ENCODE measurements at regions not wholly inside any gene's neighbourhood (a gene's known extent, or its start where the extent isn't known, plus 50 kb on each side); places are given as distances from the start of the nearest gene placed in this dataset.

DNA sequence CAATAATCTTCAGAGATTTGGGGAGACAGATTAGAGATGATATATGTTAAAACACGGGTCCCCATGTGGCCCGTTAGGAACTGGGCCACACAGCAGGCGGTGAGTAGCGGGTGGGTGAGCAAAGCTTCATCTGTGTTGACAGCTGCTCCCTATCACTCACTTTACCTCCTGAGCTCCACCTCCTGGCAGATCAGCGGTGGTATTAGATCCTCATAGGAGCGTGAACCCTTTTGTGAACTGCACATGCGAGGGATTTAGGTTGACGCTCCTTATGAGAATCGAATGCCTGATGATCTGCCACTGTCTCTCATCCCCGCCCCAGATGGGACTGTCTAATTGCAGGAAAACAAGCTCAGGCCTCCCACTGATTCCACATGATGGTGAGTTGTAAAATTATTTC, 560.4 kb upstream of the AMELY start:
- peaks cover 4% of the 10 kb centered on the region for H3K4me1 Mint-ChIP-seq
- ChIA-PET POLR2A (no interaction called here), CTCF (no interaction called here)
- H3K27ac Mint-ChIP-seq, result no peak overlapping the region
- no peaks in the 10 kb centered on the region for H3K9me3 Mint-ChIP-seq (ENCODE audit: insufficient read depth)
- intact Hi-C loops (cut with micrococcal nuclease), result no loop called here
- no peaks in the 10 kb centered on the region for H3K4me1 ChIP-seq (ENCODE audit: control insufficient read depth in 2 of 2, insufficient read depth in 2 of 2, low read length in 2 of 2)
- ATAC-seq (ENCODE audit: low read depth), result no peak
- H2AFZ ChIP-seq (ENCODE audit: insufficient read depth, low read depth, low read length, poor library complexity, severe bottlenecking), result no peak overlapping the region
- WGBS (ENCODE audit: insufficient coverage), result no CpG with 5 or more reads among the region's 10 CpGs
- no peaks in the 10 kb centered on the region for H3K36me3 ChIP-seq (replicated peaks in 1 of 2; ENCODE audit: control extremely low read depth in 1 of 2, control insufficient read depth in 1 of 2, extremely low read depth in 1 of 2, insufficient read depth in 2 of 2, low read length in 1 of 2)
- no peaks in the 10 kb centered on the region for H3K27me3 ChIP-seq (replicated peaks in 1 of 4; ENCODE audit: control extremely low read depth in 1 of 4, control insufficient read depth in 3 of 4, insufficient read depth in 4 of 4, low read length in 3 of 4)
- H3K4me3 Mint-ChIP-seq, result no peak overlapping the region
- H3K9me3 ChIP-seq (ENCODE audit: control extremely low read depth in 1 of 3, control insufficient read depth in 2 of 3, insufficient read depth in 1 of 3, low read length in 2 of 3), result no peaks in the 10 kb centered on the region
- H3K27ac ChIP-seq (ENCODE audit: low read length in 2 of 2), result no peak overlapping the region
- H3K4me3 ChIP-seq (ENCODE audit: control extremely low read depth in 1 of 5, extremely low read depth in 1 of 5, insufficient read depth in 1 of 5, low read depth in 2 of 5, low read length in 4 of 5), result no peak overlapping the region
- DNase-seq, result no peak
- no peaks in the 10 kb centered on the region for H3K79me2 ChIP-seq (ENCODE audit: control insufficient read depth, insufficient read depth, low read length)
- H4K20me1 ChIP-seq (ENCODE audit: control insufficient read depth, insufficient read depth, low read length, poor library complexity, severe bottlenecking), result no peaks in the 10 kb centered on the region
- no peak overlapping the region for H3K9ac ChIP-seq (ENCODE audit: low read length)
- TF ChIP-seq, protein P1, sequence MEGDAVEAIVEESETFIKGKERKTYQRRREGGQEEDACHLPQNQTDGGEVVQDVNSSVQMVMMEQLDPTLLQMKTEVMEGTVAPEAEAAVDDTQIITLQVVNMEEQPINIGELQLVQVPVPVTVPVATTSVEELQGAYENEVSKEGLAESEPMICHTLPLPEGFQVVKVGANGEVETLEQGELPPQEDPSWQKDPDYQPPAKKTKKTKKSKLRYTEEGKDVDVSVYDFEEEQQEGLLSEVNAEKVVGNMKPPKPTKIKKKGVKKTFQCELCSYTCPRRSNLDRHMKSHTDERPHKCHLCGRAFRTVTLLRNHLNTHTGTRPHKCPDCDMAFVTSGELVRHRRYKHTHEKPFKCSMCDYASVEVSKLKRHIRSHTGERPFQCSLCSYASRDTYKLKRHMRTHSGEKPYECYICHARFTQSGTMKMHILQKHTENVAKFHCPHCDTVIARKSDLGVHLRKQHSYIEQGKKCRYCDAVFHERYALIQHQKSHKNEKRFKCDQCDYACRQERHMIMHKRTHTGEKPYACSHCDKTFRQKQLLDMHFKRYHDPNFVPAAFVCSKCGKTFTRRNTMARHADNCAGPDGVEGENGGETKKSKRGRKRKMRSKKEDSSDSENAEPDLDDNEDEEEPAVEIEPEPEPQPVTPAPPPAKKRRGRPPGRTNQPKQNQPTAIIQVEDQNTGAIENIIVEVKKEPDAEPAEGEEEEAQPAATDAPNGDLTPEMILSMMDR (IDR thresholded peaks at IDR 0.05), result no peak
- no peak for TF ChIP-seq EZH2 (IDR thresholded peaks at IDR 0.05; ENCODE audit: borderline replicate concordance, insufficient read depth, low read depth, low read length, poor library complexity, severe bottlenecking)
- peaks cover 8% of the 10 kb centered on the region for H3K27me3 Mint-ChIP-seq
- H3K4me2 ChIP-seq (replicated peaks; ENCODE audit: low read depth, low read length, poor library complexity, severe bottlenecking), result no peak overlapping the region

DNA sequence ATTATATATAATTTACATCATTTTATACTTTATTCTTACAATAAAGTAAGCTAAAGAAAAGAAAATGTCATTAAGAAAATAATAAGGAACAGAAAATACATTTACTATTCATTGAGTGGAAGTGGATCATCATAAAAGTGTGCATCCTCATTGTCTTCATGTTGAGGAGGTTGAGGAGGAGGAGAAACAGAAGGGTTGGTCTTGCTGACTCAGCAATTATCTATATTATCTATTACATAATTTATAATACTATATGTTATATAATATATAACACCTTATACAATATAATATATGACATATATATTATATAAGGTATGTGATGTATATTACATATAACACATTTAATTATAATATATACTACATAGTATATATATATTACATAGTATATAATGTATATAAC, 558.5 kb upstream of the AMELY start:
- CTCF ChIA-PET, result no interaction called here
- ATAC-seq (ENCODE audit: low read depth) (no peak), DNase-seq (no peak)
- Mint-ChIP-seq H3K27ac (no peak overlapping the region), H3K9me3 (ENCODE audit: insufficient read depth) (no peaks in the 10 kb centered on the region), H3K4me3 (no peak overlapping the region), H3K27me3 (peaks cover 13% of the 10 kb centered on the region), H3K4me1 (no peaks in the 10 kb centered on the region)
- H3K79me2 ChIP-seq (ENCODE audit: control insufficient read depth, insufficient read depth, low read length), result no peaks in the 10 kb centered on the region
- no peaks in the 10 kb centered on the region for H3K9me3 ChIP-seq (ENCODE audit: control extremely low read depth in 1 of 3, control insufficient read depth in 2 of 3, insufficient read depth in 1 of 3, low read length in 2 of 3)
- no peak overlapping the region for H2AFZ ChIP-seq (ENCODE audit: insufficient read depth, low read depth, low read length, poor library complexity, severe bottlenecking)
- POLR2A ChIA-PET, result no interaction called here
- H3K36me3 ChIP-seq (replicated peaks in 1 of 2; ENCODE audit: control extremely low read depth in 1 of 2, control insufficient read depth in 1 of 2, extremely low read depth in 1 of 2, insufficient read depth in 2 of 2, low read length in 1 of 2), result no peaks in the 10 kb centered on the region
- no peak overlapping the region for H3K27ac ChIP-seq (ENCODE audit: low read length in 2 of 2)
- H3K4me2 ChIP-seq (replicated peaks; ENCODE audit: low read depth, low read length, poor library complexity, severe bottlenecking), result no peak overlapping the region
- no peaks in the 10 kb centered on the region for H3K4me1 ChIP-seq (ENCODE audit: control insufficient read depth in 2 of 2, insufficient read depth in 2 of 2, low read length in 2 of 2)
- no peak overlapping the region for H3K4me3 ChIP-seq (ENCODE audit: control extremely low read depth in 1 of 5, extremely low read depth in 1 of 5, insufficient read depth in 1 of 5, low read depth in 2 of 5, low read length in 4 of 5)
- H3K9ac ChIP-seq (ENCODE audit: low read length), result no peak overlapping the region
- no peaks in the 10 kb centered on the region for H3K27me3 ChIP-seq (replicated peaks in 1 of 4; ENCODE audit: control extremely low read depth in 1 of 4, control insufficient read depth in 3 of 4, insufficient read depth in 4 of 4, low read length in 3 of 4)
- intact Hi-C loops (cut with micrococcal nuclease), result no loop called here
- no peaks in the 10 kb centered on the region for H4K20me1 ChIP-seq (ENCODE audit: control insufficient read depth, insufficient read depth, low read length, poor library complexity, severe bottlenecking)
- TF ChIP-seq EZH2 (IDR thresholded peaks at IDR 0.05; ENCODE audit: borderline replicate concordance, insufficient read depth, low read depth, low read length, poor library complexity, severe bottlenecking), result no peak
- TF ChIP-seq, protein P1 (IDR thresholded peaks at IDR 0.05), result no peak

Data from B cell (primary cell).